PC-3 (cell line): ENCODE measurements at regions not wholly inside any gene's neighbourhood (a gene's known extent, or its start where the extent isn't known, plus 50 kb on each side); places are given as distances from the start of the nearest gene placed in this dataset.

Experiments
- ATAC-seq: fragments of 200-7000 bp; cut with Tn5 transposase; 2 replicates; pipeline ENCODE4 v1.9.1; 2020; ENCODE audit warnings: mild to moderate bottlenecking, moderate library complexity
- BruUV-seq: library from RNA; stranded (reverse); fragments of 400-500 nt; replicated peaks from 2 replicates; lab custom pipeline; 2021; lab: Mats Ljungman, UMichigan
- CTCF ChIA-PET: fragments of 300-600 bp; sonication (Branson Sonifier 250); formaldehyde crosslinking; loops from one replicate; lab custom pipeline; 2022; ENCODE audit warnings: antibody characterized with exemption; lab: Charles Lee
- POLR2A ChIA-PET: fragments of 300-600 bp; sonication (Branson Sonifier 250); formaldehyde crosslinking; loops from one replicate; lab custom pipeline; 2022; ENCODE audit warnings: antibody characterized with exemption; ENCODE audit not compliant: unreplicated experiment; lab: Charles Lee
- DNase-seq: peaks from one replicate; pipeline ENCODE4 v3.0.0-alpha.2; 2015
- H2AFZ ChIP-seq: fragments of 300-600 bp; sonication (generic); 2 replicates; pipeline ENCODE4 v1.6.0; 2016; ENCODE audit warnings: antibody characterized with exemption, low read length
- H3F3A ChIP-seq: fragments of 300-600 bp; sonication (generic); one replicate; pipeline ENCODE4 v1.6.0; 2017; ENCODE audit warnings: antibody characterized with exemption, low read length, control low read depth, mild to moderate bottlenecking; ENCODE audit not compliant: unreplicated experiment
- H3K27ac ChIP-seq: fragments of 300-600 bp; sonication (generic); 2 replicates; pipeline ENCODE4 v1.5.1; 2016; ENCODE audit warnings: mild to moderate bottlenecking, low read length
- H3K27me3 ChIP-seq: fragments of 300-600 bp; sonication (generic); 2 replicates; pipeline ENCODE4 v1.6.1; 2016; ENCODE audit warnings: low read length, mixed read lengths
- H3K36me3 ChIP-seq: fragments of 300-600 bp; sonication (generic); 2 replicates; pipeline ENCODE4 v1.6.1; 2016; ENCODE audit warnings: low read depth, mixed run types, low read length, mixed read lengths
- H3K4me1 ChIP-seq: fragments of 300-600 bp; sonication (generic); 2 replicates; pipeline ENCODE4 v1.5.1; 2016; ENCODE audit warnings: low read length; ENCODE audit not compliant: insufficient read depth
- H3K4me2 ChIP-seq: fragments of 300-600 bp; sonication (generic); 2 replicates; pipeline ENCODE4 v1.6.0; 2016; ENCODE audit warnings: low read length
- H3K4me3 ChIP-seq: fragments of 300-600 bp; sonication (generic); 2 replicates; pipeline ENCODE4 v1.5.1; 2016; ENCODE audit warnings: mild to moderate bottlenecking, low read length, mixed read lengths
- H3K79me2 ChIP-seq: fragments of 300-600 bp; sonication (generic); 2 replicates; pipeline ENCODE4 v1.6.1; 2017; ENCODE audit warnings: low read length, mixed read lengths
- H3K9ac ChIP-seq: fragments of 300-600 bp; sonication (generic); 2 replicates; pipeline ENCODE4 v1.6.0; 2016; ENCODE audit warnings: mild to moderate bottlenecking, low read length
- H3K9me2 ChIP-seq: fragments of 300-600 bp; sonication (generic); replicated peaks from 2 replicates; pipeline ENCODE4 v1.6.1; 2016; ENCODE audit warnings: mixed run types, low read length, mixed read lengths
- H3K9me3 ChIP-seq: fragments of 300-600 bp; sonication (generic); 2 replicates; pipeline ENCODE4 v1.6.1; 2016; ENCODE audit warnings: low read length, mixed read lengths
- H4K20me1 ChIP-seq: fragments of 300-600 bp; sonication (generic); 2 replicates; pipeline ENCODE4 v1.6.1; 2016; ENCODE audit warnings: low read length, mixed read lengths
- CTCF ChIP-seq: fragments of 300-600 bp; sonication (generic); conservative IDR thresholded peaks from 2 replicates; pipeline ENCODE4 v1.5.1; 2017; ENCODE audit warnings: antibody characterized with exemption, low read depth, mild to moderate bottlenecking, low read length
- EZH2 ChIP-seq: fragments of 300-600 bp; sonication (generic); IDR thresholded peaks from one replicate; pipeline ENCODE4 v1.6.1; 2017; ENCODE audit warnings: antibody characterized with exemption, mild to moderate bottlenecking, low read length; ENCODE audit not compliant: unreplicated experiment
- EZH2phosphoT487 ChIP-seq: fragments of 300-600 bp; sonication (generic); IDR thresholded peaks from 2 replicates; pipeline ENCODE4 v1.6.1; 2018; ENCODE audit warnings: mild to moderate bottlenecking, antibody characterized with exemption, low read length, borderline replicate concordance
- intact Hi-C: fragments of 100-400 bp; cut with micrococcal nuclease; formaldehyde crosslinking; loops from 2 replicates; pipeline ENCODE4 v1.9.0; 2023

GRCh38 chr1:200292699-200293098, 117.1 kb downstream of the ZNF281 start:
- ATAC-seq (no peak), DNase-seq (no peak)
- no peaks in the 10 kb centered on the region for H3K79me2 ChIP-seq
- no peaks in the 10 kb centered on the region for H3K9me3 ChIP-seq
- TF ChIP-seq EZH2 (no peak), EZH2phosphoT487 (no peak), CTCF (no peak)
- H3F3A ChIP-seq: no peaks in the 10 kb centered on the region
- H3K9me2 ChIP-seq: no peaks in the 10 kb centered on the region
- CTCF ChIA-PET: no interaction called here
- no peak overlapping the region for H3K27ac ChIP-seq
- no peaks in the 10 kb centered on the region for H3K36me3 ChIP-seq
- H3K4me2 ChIP-seq: no peak overlapping the region
- intact Hi-C loops: no loop called here
- no peaks in the 10 kb centered on the region for H3K27me3 ChIP-seq
- H3K9ac ChIP-seq: no peak overlapping the region
- H2AFZ ChIP-seq: no peak overlapping the region
- no peak overlapping the region for H3K4me3 ChIP-seq
- POLR2A ChIA-PET: interaction anchor here (0.6 kb wide), 1 partner anchor 9 kb away, joined by 5 read pairs; no protein-coding TSS in a partner anchor
- H3K4me1 ChIP-seq: peaks cover 20% of the 10 kb centered on the region
- H4K20me1 ChIP-seq: no peaks in the 10 kb centered on the region
- no TSS peak for BruUV-seq

DNA sequence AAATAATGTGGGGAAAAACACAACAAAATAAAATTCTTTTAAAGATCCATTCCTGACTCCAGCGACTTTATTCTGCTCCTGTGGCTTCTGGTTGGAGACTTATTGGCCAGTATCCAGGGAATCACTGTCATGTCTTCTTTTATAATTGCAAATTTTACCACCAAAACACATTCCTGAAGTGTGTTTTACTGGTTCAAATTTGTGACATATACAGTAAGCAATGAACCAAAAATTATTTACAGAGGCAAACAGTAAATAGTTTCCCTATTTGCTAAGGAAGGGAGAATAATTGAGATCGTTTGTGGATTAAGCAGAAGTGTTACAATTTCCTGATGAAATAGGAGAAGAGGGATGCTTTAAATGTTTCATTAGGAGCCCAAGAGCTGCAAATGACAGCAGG, 118.7 kb downstream of the ZNF281 start:
- no peak overlapping the region for H3K4me2 ChIP-seq
- no peaks in the 10 kb centered on the region for H3K79me2 ChIP-seq
- H3K9ac ChIP-seq: no peak overlapping the region
- DNase-seq (no peak), ATAC-seq (no peak)
- TF ChIP-seq EZH2phosphoT487: no peak
- TF ChIP-seq EZH2: no peak
- no peak for TF ChIP-seq CTCF
- H3K9me2 ChIP-seq: no peaks in the 10 kb centered on the region
- H3F3A ChIP-seq: no peaks in the 10 kb centered on the region
- BruUV-seq: no TSS peak
- no peak overlapping the region for H2AFZ ChIP-seq
- H3K27ac ChIP-seq: no peak overlapping the region
- intact Hi-C loops: no loop called here
- peaks cover 14% of the 10 kb centered on the region for H3K4me1 ChIP-seq
- H3K27me3 ChIP-seq: no peaks in the 10 kb centered on the region
- H3K9me3 ChIP-seq: no peaks in the 10 kb centered on the region
- H3K4me3 ChIP-seq: no peak overlapping the region
- POLR2A ChIA-PET: no interaction called here
- no peaks in the 10 kb centered on the region for H3K36me3 ChIP-seq
- CTCF ChIA-PET: interaction anchor here (0.6 kb wide), 1 partner anchor 216 kb away, joined by 3 read pairs; no protein-coding TSS in a partner anchor
- no peaks in the 10 kb centered on the region for H4K20me1 ChIP-seq

DNA sequence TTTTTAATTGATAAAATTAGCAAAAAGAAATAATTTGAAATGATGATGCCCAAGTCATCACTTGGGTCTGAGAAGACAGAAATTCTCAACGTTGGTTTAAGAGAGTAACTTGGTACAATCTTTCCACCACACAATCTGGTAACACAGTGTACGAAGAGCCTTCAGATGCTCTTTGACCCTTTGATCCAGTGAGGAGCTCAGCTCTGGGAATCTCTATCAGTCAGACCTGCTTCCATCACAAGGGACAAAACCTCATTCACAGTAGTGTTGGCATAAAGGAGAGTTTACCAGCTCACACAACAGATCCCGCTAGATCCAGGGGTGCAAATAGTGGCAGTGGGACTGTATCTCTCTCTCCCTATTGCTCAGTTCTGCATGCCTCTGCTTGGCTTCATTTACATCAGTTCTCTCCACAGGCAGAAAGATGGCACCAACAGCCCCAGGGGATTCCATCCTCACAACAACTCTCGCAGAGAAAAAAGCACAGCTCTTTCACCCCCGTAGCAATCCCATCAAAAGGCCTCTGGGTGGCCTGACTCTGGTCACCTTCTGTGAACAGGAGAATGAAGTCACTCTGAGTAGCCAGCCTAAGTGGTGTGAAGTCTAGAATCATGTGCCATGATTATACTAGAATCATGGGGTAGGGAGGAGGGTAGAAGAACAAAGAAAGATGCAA, 119.7 kb downstream of the ZNF281 start:
- H2AFZ ChIP-seq: no peak overlapping the region
- BruUV-seq: no TSS peak
- no peak overlapping the region for H3K4me2 ChIP-seq
- peak; percentile 67 for DNase-seq
- CTCF ChIA-PET: interaction anchor here (0.6 kb wide), 1 partner anchor 217 kb away, joined by 3 read pairs; no protein-coding TSS in a partner anchor
- H3K4me3 ChIP-seq: no peak overlapping the region
- no peaks in the 10 kb centered on the region for H4K20me1 ChIP-seq
- H3K36me3 ChIP-seq: no peaks in the 10 kb centered on the region
- intact Hi-C loops: no loop called here
- H3K79me2 ChIP-seq: no peaks in the 10 kb centered on the region
- no peaks in the 10 kb centered on the region for H3K9me2 ChIP-seq
- H3K9ac ChIP-seq: no peak overlapping the region
- H3K4me1 ChIP-seq: peaks cover 9% of the 10 kb centered on the region
- no peaks in the 10 kb centered on the region for H3K27me3 ChIP-seq
- H3K9me3 ChIP-seq: no peaks in the 10 kb centered on the region
- TF ChIP-seq EZH2: no peak
- TF ChIP-seq EZH2phosphoT487: no peak
- TF ChIP-seq CTCF: peak; percentile 64
- POLR2A ChIA-PET: no interaction called here
- ATAC-seq: peak; percentile 68
- no peak overlapping the region for H3K27ac ChIP-seq
- no peaks in the 10 kb centered on the region for H3F3A ChIP-seq
